ENCODE measurements at regions not wholly inside any gene's neighbourhood (a gene's known extent, or its start where the extent isn't known, plus 50 kb on each side); places are given as distances from the start of the nearest gene placed in this dataset.

- Histone ChIP-seq H3K27me3 (no peaks in the 10 kb centered on the region), H3K9me3 (no peaks in the 10 kb centered on the region), H3K36me3 (no peaks in the 10 kb centered on the region), H3K4me1 (no peaks in the 10 kb centered on the region), H3K4me3 (ENCODE audit: low read depth, low read length) (no peak overlapping the region)
- DNase-seq: no peak
- TF ChIP-seq CTCF (IDR thresholded peaks at IDR 0.05; ENCODE audit: low read depth, low read length): no peak
These were observed 485.6 kb downstream of the TMX3 start for GRCh38 chr18:68229351-68229750.

- H3K9me3 ChIP-seq: no peaks in the 10 kb centered on the region
- no peaks in the 10 kb centered on the region for H3K27me3 ChIP-seq
- no peak for DNase-seq
- no peaks in the 10 kb centered on the region for H3K4me1 ChIP-seq
- H3K36me3 ChIP-seq: no peaks in the 10 kb centered on the region
- no peak overlapping the region for H3K4me3 ChIP-seq (ENCODE audit: low read depth, low read length)
- TF ChIP-seq CTCF (IDR thresholded peaks at IDR 0.05; ENCODE audit: low read depth, low read length): no peak
These were observed 493.7 kb downstream of the TMX3 start for GRCh38 chr18:68221111-68221724.

DNA sequence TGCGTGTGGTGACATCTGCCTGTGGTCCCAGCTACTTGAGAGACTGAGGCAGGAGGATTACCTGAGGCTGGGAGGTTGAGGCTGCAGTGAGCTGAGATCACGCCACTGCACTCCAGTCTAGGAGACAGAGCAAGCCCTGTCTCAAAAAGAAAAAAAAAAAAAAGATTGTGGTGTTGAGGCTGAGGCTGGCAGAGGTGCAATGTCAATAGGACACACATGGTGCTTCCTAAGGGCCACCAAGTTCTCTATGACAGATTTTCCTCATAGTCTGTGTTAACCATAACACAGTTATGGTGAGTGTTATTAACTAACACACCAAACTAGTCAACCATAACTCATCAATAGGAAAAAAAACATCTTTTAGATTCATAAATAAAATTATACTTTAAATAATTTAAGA is 494.4 kb downstream of the TMX3 start:
- TF ChIP-seq CTCF (IDR thresholded peaks at IDR 0.05; ENCODE audit: low read depth, low read length): no peak
- no peaks in the 10 kb centered on the region for H3K9me3 ChIP-seq
- no peaks in the 10 kb centered on the region for H3K27me3 ChIP-seq
- no peaks in the 10 kb centered on the region for H3K4me1 ChIP-seq
- H3K4me3 ChIP-seq (ENCODE audit: low read depth, low read length): no peak overlapping the region
- DNase-seq: no peak
- H3K36me3 ChIP-seq: no peaks in the 10 kb centered on the region

DNA sequence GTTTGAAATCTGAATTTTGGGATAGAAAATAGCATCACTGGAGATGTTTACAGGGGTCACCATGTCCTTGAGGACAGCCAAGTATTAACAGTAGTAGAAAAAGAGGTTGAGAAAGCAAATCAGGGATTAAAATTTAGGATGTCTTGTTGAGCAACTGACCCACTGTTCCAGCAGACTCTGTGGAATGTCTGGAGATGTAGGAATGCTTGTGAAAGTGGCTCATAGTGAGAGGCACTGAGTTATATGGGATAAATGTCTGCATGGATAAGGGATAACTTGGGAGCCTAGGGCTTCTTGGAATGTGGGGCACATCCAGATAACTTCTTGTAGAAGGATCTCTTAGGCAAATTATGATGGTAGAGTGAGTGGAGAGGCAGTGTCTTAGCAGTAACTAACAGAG is 495.0 kb downstream of the TMX3 start:
- Histone ChIP-seq H3K36me3 (no peaks in the 10 kb centered on the region), H3K27me3 (no peaks in the 10 kb centered on the region), H3K4me3 (ENCODE audit: low read depth, low read length) (no peak overlapping the region), H3K4me1 (no peaks in the 10 kb centered on the region), H3K9me3 (no peaks in the 10 kb centered on the region)
- DNase-seq: no peak
- TF ChIP-seq CTCF (IDR thresholded peaks at IDR 0.05; ENCODE audit: low read depth, low read length): no peak

- no peak for DNase-seq
- no peak for TF ChIP-seq CTCF (IDR thresholded peaks at IDR 0.05; ENCODE audit: low read depth, low read length)
These were observed 495.6 kb downstream of the TMX3 start for GRCh38 chr18:68219274-68219673.

GRCh38 chr18:68215931-68216330 is 499.0 kb downstream of the TMX3 start:
- no peak for DNase-seq

More at GRCh38 chr18:68219274-68219673, 495.6 kb downstream of the TMX3 start:
- H3K9me3 ChIP-seq: no peaks in the 10 kb centered on the region
- H3K4me1 ChIP-seq: no peaks in the 10 kb centered on the region
- H3K4me3 ChIP-seq (ENCODE audit: low read depth, low read length): no peak overlapping the region
- H3K36me3 ChIP-seq: no peaks in the 10 kb centered on the region
- H3K27me3 ChIP-seq: no peaks in the 10 kb centered on the region

More at GRCh38 chr18:68215931-68216330, 499.0 kb downstream of the TMX3 start:
- no peaks in the 10 kb centered on the region for H3K36me3 ChIP-seq
- no peak for TF ChIP-seq CTCF (IDR thresholded peaks at IDR 0.05; ENCODE audit: low read depth, low read length)
- no peaks in the 10 kb centered on the region for H3K9me3 ChIP-seq
- H3K27me3 ChIP-seq: no peaks in the 10 kb centered on the region
- no peak overlapping the region for H3K4me3 ChIP-seq (ENCODE audit: low read depth, low read length)
- H3K4me1 ChIP-seq: no peaks in the 10 kb centered on the region

Measured in BE2C (cell line).